SK-N-MC (cell line): ENCODE measurements at regions not wholly inside any gene's neighbourhood (a gene's known extent, or its start where the extent isn't known, plus 50 kb on each side); places are given as distances from the start of the nearest gene placed in this dataset.

Experiments used
- EZH2 ChIP-seq: fragments of 200-600 bp; sonication (generic); IDR thresholded peaks from one replicate; pipeline ENCODE4 v1.6.1; 2017; ENCODE audit warnings: antibody characterized with exemption
- POLR2AphosphoS5 ChIP-seq: IDR thresholded peaks from 2 replicates; pipeline ENCODE4 v1.6.1; 2012; ENCODE audit warnings: mild to moderate bottlenecking, low read depth, low read length, borderline replicate concordance

DNA sequence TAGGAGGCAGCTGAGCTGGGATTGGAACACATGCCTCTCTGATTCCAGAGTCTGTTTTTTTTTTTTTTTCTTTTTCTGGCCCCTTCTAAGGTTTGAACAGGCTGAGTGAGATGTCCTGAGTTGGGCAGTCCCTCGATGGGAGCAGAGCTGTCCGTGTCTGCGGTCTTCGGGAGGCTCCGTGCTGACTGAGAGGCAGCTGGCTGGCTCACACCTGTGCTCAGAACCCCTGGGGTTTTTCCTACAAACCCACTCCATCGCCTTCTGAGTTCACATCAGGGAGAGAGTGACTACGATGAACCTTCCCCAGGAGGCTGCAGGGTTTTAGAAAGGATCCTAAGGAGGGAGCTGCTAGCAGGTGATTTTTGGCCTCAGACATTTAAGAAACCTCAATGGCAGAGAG, 92.5 kb downstream of the IRF8 start:
- TF ChIP-seq EZH2 = no peak
- no peak for TF ChIP-seq POLR2AphosphoS5
